Astrocyte of the spinal cord (primary cell): ENCODE measurements at regions not wholly inside any gene's neighbourhood (a gene's known extent, or its start where the extent isn't known, plus 50 kb on each side); places are given as distances from the start of the nearest gene placed in this dataset.

Source experiments
- DNase-seq: peaks from one replicate; pipeline ENCODE4 v3.0.0; 2011; ENCODE audit warnings: low read depth, low spot score
- H3K4me3 ChIP-seq: 2 replicates; pipeline ENCODE4 v1.5.1; 2011; ENCODE audit warnings: low read depth, mild to moderate bottlenecking, low read length, moderate library complexity
- CTCF ChIP-seq: IDR thresholded peaks from 2 replicates; pipeline ENCODE4 v1.5.1; 2012; ENCODE audit warnings: low read depth, mild to moderate bottlenecking, low read length, inconsistent platforms
- in situ Hi-C: cut with HindIII; loops from 2 replicates; pipeline ENCODE4 v1.10.0; 2017; ENCODE audit warnings: low sequenced_read_pairs

- H3K4me3 ChIP-seq = no peak overlapping the region
- no peak for TF ChIP-seq CTCF
- DNase-seq = no peak
- in situ Hi-C loops = no loop called here
Observed at GRCh38 chr10:58951087-58951486, 225.4 kb upstream of the PHYHIPL start.

- no peak for TF ChIP-seq CTCF
- H3K4me3 ChIP-seq = no peak overlapping the region
- in situ Hi-C loops = no loop called here
- no peak for DNase-seq
Observed at GRCh38 chr10:58951746-58952145, 224.7 kb upstream of the PHYHIPL start.

- no peak overlapping the region for H3K4me3 ChIP-seq
- in situ Hi-C loops = no loop called here
- no peak for TF ChIP-seq CTCF
- DNase-seq = no peak
Observed at GRCh38 chr10:58952162-58952601, 224.3 kb upstream of the PHYHIPL start.

- in situ Hi-C loops = no loop called here
- TF ChIP-seq CTCF = peak; percentile 77
- no peak overlapping the region for H3K4me3 ChIP-seq
- DNase-seq = peak; percentile 62
Observed at GRCh38 chr10:58952747-58953466, 223.5 kb upstream of the PHYHIPL start.

GRCh38 chr10:58954178-58954577 lies 222.3 kb upstream of the PHYHIPL start:
- no peak for DNase-seq
- in situ Hi-C loops = no loop called here
- no peak overlapping the region for H3K4me3 ChIP-seq
- no peak for TF ChIP-seq CTCF

GRCh38 chr10:58955615-58956014 lies 220.8 kb upstream of the PHYHIPL start:
- no peak for DNase-seq
- in situ Hi-C loops = no loop called here
- no peak overlapping the region for H3K4me3 ChIP-seq
- TF ChIP-seq CTCF = no peak
